Astrocyte of the cerebellum (primary cell): ENCODE measurements at regions not wholly inside any gene's neighbourhood (a gene's known extent, or its start where the extent isn't known, plus 50 kb on each side); places are given as distances from the start of the nearest gene placed in this dataset.

ENCODE experiments used
- DNase-seq: peaks from one replicate; pipeline ENCODE4 v3.0.0-alpha.2; 2011; ENCODE audit warnings: low read depth
- H3K4me3 ChIP-seq: 2 replicates; pipeline ENCODE4 v1.5.1; 2011; ENCODE audit warnings: mild to moderate bottlenecking, low read depth, low read length, moderate library complexity
- in situ Hi-C: cut with HindIII; loops from 2 replicates; pipeline ENCODE4 v1.10.0; 2017; ENCODE audit warnings: low sequenced_read_pairs
- TF ChIP-seq, protein P1 (sequence below): IDR thresholded peaks from 2 replicates; pipeline ENCODE4 v1.5.1; 2012; ENCODE audit warnings: low read length, low read depth, moderate library complexity, mild to moderate bottlenecking; ENCODE audit errors: missing control alignments

DNA sequence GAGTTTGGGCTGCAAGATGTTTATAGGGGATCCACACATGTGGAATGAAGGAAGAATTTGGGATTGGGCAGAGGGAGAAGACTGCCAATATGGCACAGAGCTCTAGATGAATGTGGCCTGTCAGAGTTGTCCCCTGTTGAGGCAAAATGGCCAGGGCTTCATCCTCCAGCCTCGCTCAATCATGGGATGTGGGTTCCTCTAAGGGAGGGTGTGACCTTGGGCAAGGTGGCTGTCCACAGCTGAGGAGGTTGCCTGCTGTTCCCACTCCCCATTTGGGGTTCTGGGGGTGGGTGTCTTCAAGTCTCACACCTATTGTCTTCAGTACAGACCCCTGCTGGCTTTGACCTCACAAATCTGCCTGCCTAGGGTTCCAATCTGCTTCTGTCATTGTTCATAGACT, 121.6 kb upstream of the FAM204A start:
- TF ChIP-seq, protein P1, sequence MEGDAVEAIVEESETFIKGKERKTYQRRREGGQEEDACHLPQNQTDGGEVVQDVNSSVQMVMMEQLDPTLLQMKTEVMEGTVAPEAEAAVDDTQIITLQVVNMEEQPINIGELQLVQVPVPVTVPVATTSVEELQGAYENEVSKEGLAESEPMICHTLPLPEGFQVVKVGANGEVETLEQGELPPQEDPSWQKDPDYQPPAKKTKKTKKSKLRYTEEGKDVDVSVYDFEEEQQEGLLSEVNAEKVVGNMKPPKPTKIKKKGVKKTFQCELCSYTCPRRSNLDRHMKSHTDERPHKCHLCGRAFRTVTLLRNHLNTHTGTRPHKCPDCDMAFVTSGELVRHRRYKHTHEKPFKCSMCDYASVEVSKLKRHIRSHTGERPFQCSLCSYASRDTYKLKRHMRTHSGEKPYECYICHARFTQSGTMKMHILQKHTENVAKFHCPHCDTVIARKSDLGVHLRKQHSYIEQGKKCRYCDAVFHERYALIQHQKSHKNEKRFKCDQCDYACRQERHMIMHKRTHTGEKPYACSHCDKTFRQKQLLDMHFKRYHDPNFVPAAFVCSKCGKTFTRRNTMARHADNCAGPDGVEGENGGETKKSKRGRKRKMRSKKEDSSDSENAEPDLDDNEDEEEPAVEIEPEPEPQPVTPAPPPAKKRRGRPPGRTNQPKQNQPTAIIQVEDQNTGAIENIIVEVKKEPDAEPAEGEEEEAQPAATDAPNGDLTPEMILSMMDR: no peak
- DNase-seq: no peak
- no peak overlapping the region for H3K4me3 ChIP-seq
- in situ Hi-C loops: no loop called here

DNA sequence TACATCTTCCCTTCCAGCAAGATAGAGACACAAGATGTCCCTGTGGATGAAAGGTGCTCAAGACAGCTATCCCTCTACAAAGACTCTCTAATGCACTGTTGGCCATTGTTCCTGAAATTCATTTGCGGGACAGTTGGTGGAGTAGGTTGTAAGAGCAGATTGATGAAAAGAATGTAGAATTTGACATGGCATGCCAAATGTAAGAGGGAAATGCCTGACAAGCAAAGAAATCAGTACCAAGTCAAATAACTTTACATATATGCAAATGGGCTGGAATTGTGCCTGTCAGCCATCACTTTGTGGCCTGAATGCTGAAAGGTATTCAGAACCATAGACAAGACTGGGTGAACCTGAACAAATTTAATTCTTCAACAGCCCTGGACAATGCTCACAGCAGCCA, 120.3 kb upstream of the FAM204A start:
- TF ChIP-seq, protein P1: no peak
- no peak overlapping the region for H3K4me3 ChIP-seq
- in situ Hi-C loops: no loop called here
- no peak for DNase-seq

DNA sequence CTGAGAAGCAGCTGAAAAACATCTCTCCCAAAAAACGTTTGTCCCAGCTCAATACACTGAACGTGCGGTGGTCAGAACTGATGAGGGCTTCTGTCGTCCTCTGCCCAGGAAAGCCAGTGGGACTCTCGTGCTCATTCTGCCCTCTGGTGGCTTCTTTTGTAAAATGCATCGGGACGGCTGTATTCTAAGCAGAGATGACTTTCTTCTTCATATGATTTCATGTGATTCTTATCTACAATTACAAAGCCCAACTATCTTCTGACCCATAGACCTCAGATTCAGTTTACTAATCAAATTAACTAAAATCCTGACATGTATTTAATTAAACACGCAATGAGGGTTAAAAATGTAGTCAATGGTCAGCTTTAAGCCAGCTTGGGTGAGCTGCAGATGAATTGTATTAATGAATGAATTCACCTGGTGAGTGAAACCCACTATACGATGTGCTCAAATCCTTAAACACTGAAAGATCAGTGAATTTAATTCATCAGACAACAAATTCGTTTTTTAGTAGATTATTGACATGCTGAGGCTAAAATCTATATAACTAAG, 117.6 kb upstream of the FAM204A start:
- DNase-seq: peak; percentile 38
- in situ Hi-C loops: no loop called here
- TF ChIP-seq, protein P1: peak; percentile 86
- H3K4me3 ChIP-seq: no peak overlapping the region

DNA sequence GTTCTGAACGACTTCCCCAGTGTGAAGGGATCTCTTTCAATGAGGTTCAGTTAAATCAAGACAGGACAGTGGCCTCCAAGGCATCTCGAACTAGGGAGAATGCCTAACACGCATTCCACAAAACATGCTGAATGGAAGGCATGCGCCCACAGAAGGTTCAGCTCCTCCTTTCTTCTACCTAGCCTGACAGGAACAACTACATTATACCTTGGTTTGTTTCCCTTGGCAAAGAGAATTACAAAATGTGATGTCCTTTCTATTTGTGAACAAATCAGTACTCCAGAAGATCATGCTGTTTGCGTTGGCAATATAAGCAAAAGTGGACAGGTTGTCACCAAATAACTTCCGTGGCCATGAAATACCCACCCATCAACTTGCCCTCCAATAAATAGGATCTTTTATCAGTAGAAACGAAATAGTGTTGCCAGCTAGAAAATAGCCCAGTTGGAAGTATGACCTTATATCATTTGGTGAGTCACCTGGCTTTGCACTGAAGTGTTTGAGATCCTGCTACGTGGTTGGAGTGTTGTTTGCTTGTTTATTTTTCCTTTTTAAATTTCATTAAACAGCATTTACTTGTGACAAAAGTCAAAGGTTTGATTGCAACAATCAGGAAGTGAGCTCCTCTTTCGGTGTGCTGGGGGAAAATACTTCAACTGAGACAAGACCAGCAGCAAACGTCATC, 117.0 kb upstream of the FAM204A start:
- H3K4me3 ChIP-seq: no peak overlapping the region
- in situ Hi-C loops: no loop called here
- DNase-seq: no peak
- TF ChIP-seq, protein P1: no peak

DNA sequence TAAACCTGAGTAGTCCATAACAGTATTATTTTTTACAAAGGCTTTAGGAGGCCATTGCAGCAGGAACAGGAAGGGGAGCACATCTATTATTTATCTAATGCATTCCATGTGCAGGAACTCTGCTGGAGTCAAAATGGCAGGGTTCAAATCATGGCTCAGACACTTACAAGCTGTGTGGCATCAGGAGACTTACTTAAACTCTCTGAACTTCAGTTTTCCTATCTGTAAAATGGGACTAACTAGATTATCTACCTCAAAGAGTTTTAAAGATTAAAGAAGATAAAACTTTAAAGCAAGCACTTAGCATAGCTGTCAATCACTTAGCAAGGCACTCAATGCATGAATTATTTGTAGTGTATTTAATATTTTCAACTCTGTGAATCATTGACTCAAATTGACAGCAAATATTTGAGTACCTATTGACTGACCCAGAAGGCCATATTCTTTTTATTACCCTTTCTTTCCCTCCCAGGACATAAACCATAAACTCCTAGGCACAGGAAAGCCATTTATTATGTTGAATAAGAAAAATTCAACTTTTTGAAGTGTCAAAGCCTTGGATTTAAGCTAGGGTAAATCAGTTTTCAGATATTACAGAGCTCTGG, 115.8 kb upstream of the FAM204A start:
- TF ChIP-seq, protein P1: no peak
- no peak for DNase-seq
- no peak overlapping the region for H3K4me3 ChIP-seq
- in situ Hi-C loops: no loop called here

DNA sequence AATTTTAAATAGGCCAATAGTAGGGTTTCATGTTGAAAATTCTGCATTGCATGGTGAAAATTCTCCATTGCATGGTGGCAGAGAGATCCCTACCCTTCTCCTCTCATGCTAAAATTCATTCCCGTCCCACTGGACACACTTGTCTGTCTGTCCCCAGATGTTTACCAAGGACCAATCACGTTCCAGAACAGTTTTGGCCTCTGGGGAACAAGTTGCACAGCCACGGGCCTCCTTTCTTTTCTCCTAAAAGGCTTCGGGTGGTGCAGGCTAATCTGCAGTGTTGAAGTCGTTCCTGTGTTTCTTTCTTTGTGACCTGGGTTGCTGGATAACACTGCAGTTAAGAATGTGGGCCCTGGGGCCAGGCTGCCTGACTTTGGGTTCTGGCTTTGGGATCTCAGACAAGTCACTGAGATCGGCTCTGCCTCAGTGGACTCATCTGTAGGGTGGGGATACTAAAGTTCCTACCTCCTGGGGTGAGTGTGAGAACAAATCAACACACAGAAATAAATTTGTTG, 113.1 kb upstream of the FAM204A start:
- TF ChIP-seq, protein P1: no peak
- H3K4me3 ChIP-seq: no peak overlapping the region
- no peak for DNase-seq
- in situ Hi-C loops: no loop called here
